ENCODE measurements at regions not wholly inside any gene's neighbourhood (a gene's known extent, or its start where the extent isn't known, plus 50 kb on each side); places are given as distances from the start of the nearest gene placed in this dataset.

DNA sequence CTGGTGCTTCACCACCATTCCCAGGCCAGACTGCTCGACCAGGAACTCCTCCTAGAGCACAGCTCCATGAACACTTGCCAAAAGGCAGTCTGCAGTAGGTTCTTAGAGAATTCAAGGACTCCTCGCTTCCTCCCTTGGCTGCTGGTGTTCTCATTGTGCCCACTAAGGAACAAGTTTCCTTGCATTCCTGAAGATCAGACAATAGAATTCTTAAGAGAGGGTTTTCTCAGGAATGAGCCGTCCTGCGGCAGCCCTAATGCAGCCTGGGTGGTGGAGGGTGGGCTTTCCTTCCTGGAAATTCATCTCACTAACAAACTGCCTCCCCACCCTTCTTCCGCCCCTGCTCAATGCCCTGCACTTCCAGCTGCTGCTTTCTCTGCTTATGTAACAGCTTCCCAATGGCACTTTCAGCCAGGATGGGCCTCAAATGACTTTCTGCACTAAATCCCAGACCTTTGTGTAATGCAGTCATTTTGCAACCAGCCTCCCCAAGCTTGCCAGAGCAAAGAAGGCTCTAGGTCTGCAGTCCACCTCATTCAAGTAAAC lies 287.9 kb downstream of the PLPP3 start:
- TF ChIP-seq POLR2A (IDR thresholded peaks at IDR 0.05) = no peak
- TF ChIP-seq, protein P1, sequence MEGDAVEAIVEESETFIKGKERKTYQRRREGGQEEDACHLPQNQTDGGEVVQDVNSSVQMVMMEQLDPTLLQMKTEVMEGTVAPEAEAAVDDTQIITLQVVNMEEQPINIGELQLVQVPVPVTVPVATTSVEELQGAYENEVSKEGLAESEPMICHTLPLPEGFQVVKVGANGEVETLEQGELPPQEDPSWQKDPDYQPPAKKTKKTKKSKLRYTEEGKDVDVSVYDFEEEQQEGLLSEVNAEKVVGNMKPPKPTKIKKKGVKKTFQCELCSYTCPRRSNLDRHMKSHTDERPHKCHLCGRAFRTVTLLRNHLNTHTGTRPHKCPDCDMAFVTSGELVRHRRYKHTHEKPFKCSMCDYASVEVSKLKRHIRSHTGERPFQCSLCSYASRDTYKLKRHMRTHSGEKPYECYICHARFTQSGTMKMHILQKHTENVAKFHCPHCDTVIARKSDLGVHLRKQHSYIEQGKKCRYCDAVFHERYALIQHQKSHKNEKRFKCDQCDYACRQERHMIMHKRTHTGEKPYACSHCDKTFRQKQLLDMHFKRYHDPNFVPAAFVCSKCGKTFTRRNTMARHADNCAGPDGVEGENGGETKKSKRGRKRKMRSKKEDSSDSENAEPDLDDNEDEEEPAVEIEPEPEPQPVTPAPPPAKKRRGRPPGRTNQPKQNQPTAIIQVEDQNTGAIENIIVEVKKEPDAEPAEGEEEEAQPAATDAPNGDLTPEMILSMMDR (IDR thresholded peaks at IDR 0.05) = no peak

All from lower leg skin (tissue), 3 donors.